ENCODE measurements at regions not wholly inside any gene's neighbourhood (a gene's known extent, or its start where the extent isn't known, plus 50 kb on each side); places are given as distances from the start of the nearest gene placed in this dataset.

DNA sequence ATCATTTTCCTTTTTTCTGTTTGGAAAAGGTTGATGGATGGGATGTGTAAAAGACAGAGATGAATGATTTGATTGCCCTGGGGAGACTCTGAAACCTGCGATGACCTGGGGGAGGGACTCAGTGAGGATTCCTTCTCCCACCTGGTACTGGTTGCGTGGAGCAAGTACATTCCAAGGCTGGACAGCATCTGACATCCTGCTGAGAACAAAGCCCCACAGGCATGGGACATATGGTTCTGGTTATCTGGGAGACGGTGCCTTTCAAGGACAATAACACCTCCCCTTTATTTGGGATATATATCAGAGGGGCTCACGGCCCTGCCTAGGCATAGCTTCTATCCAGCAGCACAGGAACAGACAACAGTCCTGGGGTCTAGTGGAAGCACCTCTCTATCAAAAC, 527.8 kb downstream of the METTL15 start:
- no TSS peak for BruUV-seq (replicated peaks)
- Mint-ChIP-seq H3K27ac (ENCODE audit: low read depth, unreplicated experiment) (no peak overlapping the region), H3K4me1 (ENCODE audit: insufficient read depth, unreplicated experiment) (no peaks in the 10 kb centered on the region), H3K27me3 (ENCODE audit: insufficient read depth, unreplicated experiment) (no peaks in the 10 kb centered on the region), H3K4me3 (ENCODE audit: unreplicated experiment) (no peak overlapping the region), H3K36me3 (ENCODE audit: insufficient read depth, unreplicated experiment) (no peaks in the 10 kb centered on the region), H3K9me3 (ENCODE audit: unreplicated experiment) (no peaks in the 10 kb centered on the region)
- POLR2A ChIA-PET = no interaction called here
- CTCF ChIA-PET = no interaction called here
- TF ChIP-seq, protein P1, sequence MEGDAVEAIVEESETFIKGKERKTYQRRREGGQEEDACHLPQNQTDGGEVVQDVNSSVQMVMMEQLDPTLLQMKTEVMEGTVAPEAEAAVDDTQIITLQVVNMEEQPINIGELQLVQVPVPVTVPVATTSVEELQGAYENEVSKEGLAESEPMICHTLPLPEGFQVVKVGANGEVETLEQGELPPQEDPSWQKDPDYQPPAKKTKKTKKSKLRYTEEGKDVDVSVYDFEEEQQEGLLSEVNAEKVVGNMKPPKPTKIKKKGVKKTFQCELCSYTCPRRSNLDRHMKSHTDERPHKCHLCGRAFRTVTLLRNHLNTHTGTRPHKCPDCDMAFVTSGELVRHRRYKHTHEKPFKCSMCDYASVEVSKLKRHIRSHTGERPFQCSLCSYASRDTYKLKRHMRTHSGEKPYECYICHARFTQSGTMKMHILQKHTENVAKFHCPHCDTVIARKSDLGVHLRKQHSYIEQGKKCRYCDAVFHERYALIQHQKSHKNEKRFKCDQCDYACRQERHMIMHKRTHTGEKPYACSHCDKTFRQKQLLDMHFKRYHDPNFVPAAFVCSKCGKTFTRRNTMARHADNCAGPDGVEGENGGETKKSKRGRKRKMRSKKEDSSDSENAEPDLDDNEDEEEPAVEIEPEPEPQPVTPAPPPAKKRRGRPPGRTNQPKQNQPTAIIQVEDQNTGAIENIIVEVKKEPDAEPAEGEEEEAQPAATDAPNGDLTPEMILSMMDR (IDR thresholded peaks at IDR 0.05; ENCODE audit: unreplicated experiment) = no peak
- intact Hi-C loops (cut with micrococcal nuclease) = no loop called here
- no peak for DNase-seq (ENCODE audit: unreplicated experiment)

DNA sequence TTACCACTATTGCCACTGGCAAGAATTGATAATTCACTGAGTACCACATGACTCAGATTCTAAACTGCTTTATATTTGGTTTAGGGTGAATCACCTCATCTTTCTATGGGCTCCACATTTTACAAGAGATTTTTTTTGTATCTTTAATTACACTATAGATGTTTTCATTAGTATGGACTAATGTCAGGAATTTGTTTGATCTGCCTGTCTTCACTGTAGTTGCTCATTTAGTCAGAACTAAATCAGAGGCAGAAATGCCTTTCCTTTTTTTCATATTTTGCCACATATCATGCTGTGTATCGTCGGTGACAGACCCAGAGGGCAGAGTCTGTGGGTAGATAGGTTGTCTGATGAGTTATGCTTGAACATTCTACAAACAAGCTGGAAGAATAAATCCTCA, 524.1 kb downstream of the METTL15 start:
- H3K9me3 Mint-ChIP-seq (ENCODE audit: unreplicated experiment) = no peaks in the 10 kb centered on the region
- no peak overlapping the region for H3K4me3 Mint-ChIP-seq (ENCODE audit: unreplicated experiment)
- BruUV-seq (replicated peaks) = no TSS peak
- H3K36me3 Mint-ChIP-seq (ENCODE audit: insufficient read depth, unreplicated experiment) = no peaks in the 10 kb centered on the region
- no peak for DNase-seq (ENCODE audit: unreplicated experiment)
- no peak overlapping the region for H3K27ac Mint-ChIP-seq (ENCODE audit: low read depth, unreplicated experiment)
- intact Hi-C loops (cut with micrococcal nuclease) = no loop called here
- ChIA-PET POLR2A (no interaction called here), CTCF (interaction anchor here (0.7 to 1.1 kb wide), 2 partner anchors 25 to 102 kb away, joined by 3 read pairs; no protein-coding TSS in a partner anchor)
- H3K27me3 Mint-ChIP-seq (ENCODE audit: insufficient read depth, unreplicated experiment) = no peaks in the 10 kb centered on the region
- no peaks in the 10 kb centered on the region for H3K4me1 Mint-ChIP-seq (ENCODE audit: insufficient read depth, unreplicated experiment)
- TF ChIP-seq, protein P1 (IDR thresholded peaks at IDR 0.05; ENCODE audit: unreplicated experiment) = no peak

DNA sequence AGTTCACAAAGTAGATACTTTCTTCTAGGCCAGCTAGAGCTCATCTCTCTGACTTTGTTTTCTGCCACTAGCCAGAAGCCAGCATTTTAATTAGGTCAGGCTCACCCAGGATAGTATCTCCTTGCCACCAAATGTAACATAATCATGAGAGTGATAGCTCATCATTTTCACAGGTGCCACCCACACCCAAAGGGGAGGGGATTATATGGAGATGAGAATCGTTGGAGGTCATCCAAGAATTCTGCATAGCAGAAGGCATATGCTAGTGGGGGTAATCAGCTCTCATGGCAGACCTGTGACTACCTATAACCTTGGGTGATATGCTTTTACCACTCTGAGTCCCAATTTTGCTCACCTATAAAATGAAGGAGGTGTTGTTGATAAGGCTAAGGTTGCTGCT, 523.0 kb downstream of the METTL15 start:
- no TSS peak for BruUV-seq (replicated peaks)
- no peaks in the 10 kb centered on the region for H3K4me1 Mint-ChIP-seq (ENCODE audit: insufficient read depth, unreplicated experiment)
- DNase-seq (ENCODE audit: unreplicated experiment) = no peak
- no peaks in the 10 kb centered on the region for H3K27me3 Mint-ChIP-seq (ENCODE audit: insufficient read depth, unreplicated experiment)
- no peaks in the 10 kb centered on the region for H3K36me3 Mint-ChIP-seq (ENCODE audit: insufficient read depth, unreplicated experiment)
- intact Hi-C loops (cut with micrococcal nuclease) = no loop called here
- no peaks in the 10 kb centered on the region for H3K9me3 Mint-ChIP-seq (ENCODE audit: unreplicated experiment)
- CTCF ChIA-PET = interaction anchor here (0.5 to 0.7 kb wide), 2 partner anchors 184 to 193 kb away, joined by 3 to 5 read pairs; no protein-coding TSS in a partner anchor
- H3K4me3 Mint-ChIP-seq (ENCODE audit: unreplicated experiment) = no peak overlapping the region
- POLR2A ChIA-PET = interaction anchor here (0.6 kb wide), 1 partner anchor 288 kb away, joined by 4 read pairs; no protein-coding TSS in a partner anchor
- H3K27ac Mint-ChIP-seq (ENCODE audit: low read depth, unreplicated experiment) = no peak overlapping the region
- TF ChIP-seq, protein P1 (IDR thresholded peaks at IDR 0.05; ENCODE audit: unreplicated experiment) = no peak

DNA sequence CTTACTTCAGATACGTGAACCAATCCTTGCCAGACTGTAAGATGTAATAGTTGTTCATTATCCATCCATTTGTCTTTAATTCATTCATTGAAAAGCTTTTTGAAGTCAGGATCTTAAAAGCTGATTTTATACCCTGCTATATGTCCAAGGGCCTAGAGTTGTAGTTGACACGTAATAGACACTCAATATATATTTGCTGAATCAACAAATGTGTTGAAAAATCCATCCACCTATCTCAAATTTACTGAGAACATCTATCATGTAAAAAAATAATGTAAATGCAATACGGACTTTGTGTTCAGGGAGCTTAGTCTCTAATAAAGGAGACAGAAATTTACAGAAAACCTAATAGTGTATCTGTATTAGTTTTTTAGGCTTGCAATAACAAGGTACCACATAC, 521.0 kb downstream of the METTL15 start:
- CTCF ChIA-PET = interaction anchor here (0.6 to 0.7 kb wide), 2 partner anchors 154 to 335 kb away, joined by 3 read pairs; no protein-coding TSS in a partner anchor
- no TSS peak for BruUV-seq (replicated peaks)
- POLR2A ChIA-PET = no interaction called here

More for the DNA sequence above, 521.0 kb downstream of the METTL15 start:
- DNase-seq (ENCODE audit: unreplicated experiment) = no peak
- no peaks in the 10 kb centered on the region for H3K9me3 Mint-ChIP-seq (ENCODE audit: unreplicated experiment)
- no peak overlapping the region for H3K27ac Mint-ChIP-seq (ENCODE audit: low read depth, unreplicated experiment)
- TF ChIP-seq, protein P1 (IDR thresholded peaks at IDR 0.05; ENCODE audit: unreplicated experiment) = no peak
- H3K36me3 Mint-ChIP-seq (ENCODE audit: insufficient read depth, unreplicated experiment) = no peaks in the 10 kb centered on the region
- H3K4me3 Mint-ChIP-seq (ENCODE audit: unreplicated experiment) = no peak overlapping the region
- no peaks in the 10 kb centered on the region for H3K4me1 Mint-ChIP-seq (ENCODE audit: insufficient read depth, unreplicated experiment)
- intact Hi-C loops (cut with micrococcal nuclease) = no loop called here
- no peaks in the 10 kb centered on the region for H3K27me3 Mint-ChIP-seq (ENCODE audit: insufficient read depth, unreplicated experiment)
